DND-41 (cell line): ENCODE measurements at regions not wholly inside any gene's neighbourhood (a gene's known extent, or its start where the extent isn't known, plus 50 kb on each side); places are given as distances from the start of the nearest gene placed in this dataset.

Source experiments
- ATAC-seq: fragments of 200-7000 bp; cut with Tn5 transposase; 3 replicates; pipeline ENCODE4 v1.9.1; 2021; ENCODE audit warnings: low read depth; ENCODE audit not compliant: insufficient read depth
- DNase-seq: peaks from one replicate; pipeline ENCODE4 v3.0.0-alpha.2; 2020
- H2AFZ ChIP-seq: 2 replicates; pipeline ENCODE4 v1.6.0; 2012; ENCODE audit warnings: low read depth, low read length
- H3K27ac ChIP-seq: 2 replicates; pipeline ENCODE4 v1.5.1; 2012; ENCODE audit warnings: low read length, inconsistent platforms
- H3K27me3 ChIP-seq: fragments of 200-600 bp; sonication (generic); 2 replicates; pipeline ENCODE4 v1.6.0; 2012; ENCODE audit warnings: low read length, mild to moderate bottlenecking, inconsistent platforms; ENCODE audit not compliant: insufficient read depth, poor library complexity
- H3K36me3 ChIP-seq: 2 replicates; pipeline ENCODE4 v1.5.1; 2012; ENCODE audit warnings: low read length, inconsistent platforms; ENCODE audit not compliant: insufficient read depth
- H3K4me1 ChIP-seq: 2 replicates; pipeline ENCODE4 v1.5.1; 2012; ENCODE audit warnings: mild to moderate bottlenecking, low read length; ENCODE audit not compliant: insufficient read depth
- H3K4me2 ChIP-seq: 2 replicates; pipeline ENCODE4 v1.6.0; 2012; ENCODE audit warnings: mild to moderate bottlenecking, moderate library complexity, low read length, inconsistent platforms; ENCODE audit not compliant: insufficient read depth
- H3K4me3 ChIP-seq, 2 experiments: fragments of 200-600 bp in 1 of 2; shearing (Covaris generic) in 1 of 2; 2 replicates each; pipeline ENCODE4 v1.5.1; 2012 to 2016; ENCODE audit warnings: inconsistent platforms in 2 of 2, low read length in 2 of 2, mild to moderate bottlenecking in 2 of 2, low read depth in 1 of 2, moderate library complexity in 1 of 2
- H3K79me2 ChIP-seq: 2 replicates; pipeline ENCODE4 v1.6.0; 2012; ENCODE audit warnings: low read length, inconsistent platforms; ENCODE audit not compliant: insufficient read depth
- H3K9ac ChIP-seq: 2 replicates; pipeline ENCODE4 v1.6.0; 2012; ENCODE audit warnings: low read depth, mild to moderate bottlenecking, inconsistent platforms, low read length, moderate library complexity
- H3K9me3 ChIP-seq: 2 replicates; pipeline ENCODE4 v1.5.1; 2012; ENCODE audit warnings: low read length, moderate library complexity, mild to moderate bottlenecking, inconsistent platforms; ENCODE audit not compliant: insufficient read depth, severe bottlenecking
- H4K20me1 ChIP-seq: 2 replicates; pipeline ENCODE4 v1.6.0; 2012; ENCODE audit warnings: low read length; ENCODE audit not compliant: insufficient read depth
- CTCF ChIP-seq: IDR thresholded peaks from 2 replicates; pipeline ENCODE4 v1.5.1; 2012; ENCODE audit warnings: borderline replicate concordance, low read length, moderate library complexity, mild to moderate bottlenecking; ENCODE audit not compliant: poor library complexity, severe bottlenecking; ENCODE audit errors: extremely low read depth
- EZH2 ChIP-seq: IDR thresholded peaks from 3 replicates; pipeline ENCODE4 v1.6.1; 2012; ENCODE audit warnings: borderline replicate concordance, low read depth, mild to moderate bottlenecking, moderate library complexity, low read length, inconsistent platforms; ENCODE audit not compliant: severe bottlenecking

- no peak overlapping the region for H3K4me2 ChIP-seq
- H3K9me3 ChIP-seq: no peaks in the 10 kb centered on the region
- no peak for ATAC-seq
- no peaks in the 10 kb centered on the region for H4K20me1 ChIP-seq
- H3K79me2 ChIP-seq: no peaks in the 10 kb centered on the region
- no peak overlapping the region for H3K4me3 ChIP-seq
- no peak overlapping the region for H3K27ac ChIP-seq
- H3K36me3 ChIP-seq: no peaks in the 10 kb centered on the region
- H2AFZ ChIP-seq: no peak overlapping the region
- no peak for DNase-seq
- no peak for TF ChIP-seq EZH2
- TF ChIP-seq CTCF: no peak
- no peak overlapping the region for H3K9ac ChIP-seq
- no peaks in the 10 kb centered on the region for H3K27me3 ChIP-seq
- H3K4me1 ChIP-seq: no peaks in the 10 kb centered on the region
Measured at GRCh38 chr11:82009133-82009532, 724.5 kb downstream of the FAM181B start.

DNA sequence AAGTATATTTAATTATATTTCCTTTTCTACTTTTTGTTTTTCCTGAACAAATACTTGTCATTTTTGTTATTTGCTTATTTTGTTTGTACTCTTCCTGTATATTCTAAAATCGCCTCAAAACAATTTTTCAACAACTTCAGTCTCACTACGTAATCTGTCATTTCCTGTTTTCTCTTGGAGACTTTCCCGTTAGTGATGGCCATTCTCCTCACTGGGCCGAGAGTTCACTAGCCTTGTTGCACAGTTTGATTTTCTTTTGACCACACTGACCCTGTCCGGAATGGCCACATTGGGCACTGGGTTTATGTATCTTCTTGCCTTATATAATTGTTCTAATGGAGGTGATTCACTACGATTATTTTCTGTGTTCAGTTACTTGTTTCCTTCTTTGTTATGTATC is 726.1 kb downstream of the FAM181B start:
- Histone ChIP-seq H3K4me3 (no peak overlapping the region), H3K4me2 (no peak overlapping the region), H3K79me2 (no peaks in the 10 kb centered on the region), H3K9me3 (no peaks in the 10 kb centered on the region), H3K27me3 (no peaks in the 10 kb centered on the region), H2AFZ (no peak overlapping the region), H3K27ac (no peak overlapping the region), H4K20me1 (no peaks in the 10 kb centered on the region), H3K4me1 (no peaks in the 10 kb centered on the region), H3K9ac (no peak overlapping the region), H3K36me3 (no peaks in the 10 kb centered on the region)
- no peak for ATAC-seq
- TF ChIP-seq EZH2: no peak
- TF ChIP-seq CTCF: no peak
- DNase-seq: no peak

DNA sequence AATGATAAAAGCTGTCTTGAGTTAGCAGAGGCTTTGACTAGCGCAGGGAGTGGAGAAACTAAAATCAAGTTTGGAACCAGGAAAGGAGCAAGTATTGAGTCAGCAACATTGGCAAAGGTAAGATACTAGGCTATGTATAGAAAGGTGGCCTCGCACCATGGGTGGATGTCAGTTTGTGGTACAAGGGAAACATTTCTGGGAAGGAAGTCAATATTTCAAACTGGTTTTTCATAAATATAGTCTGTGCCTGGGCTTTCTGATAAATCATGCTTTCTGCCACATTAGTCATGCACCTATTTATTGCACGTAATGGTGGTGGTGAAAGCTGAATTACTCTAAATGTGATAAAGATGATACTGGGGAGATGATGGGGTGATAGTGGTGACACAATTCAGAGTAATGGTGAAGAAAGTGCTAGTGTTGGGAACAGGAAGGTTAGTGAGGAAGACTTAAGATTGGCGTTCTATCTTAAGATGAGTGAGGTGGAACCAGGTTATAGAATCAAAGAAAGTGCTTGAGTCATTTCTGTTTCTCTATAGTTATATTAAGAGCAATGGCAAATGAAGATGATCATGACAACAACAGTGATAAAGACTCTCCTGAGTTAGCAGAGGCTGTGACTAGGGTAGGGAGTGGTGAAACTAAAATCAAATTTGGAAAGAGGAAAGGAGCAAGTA is 729.0 kb downstream of the FAM181B start:
- TF ChIP-seq CTCF: no peak
- no peak for TF ChIP-seq EZH2
- no peak for ATAC-seq

More for the DNA sequence above, 729.0 kb downstream of the FAM181B start:
- Histone ChIP-seq H3K4me1 (no peaks in the 10 kb centered on the region), H3K9ac (no peak overlapping the region), H3K27me3 (no peaks in the 10 kb centered on the region), H3K9me3 (no peaks in the 10 kb centered on the region), H3K4me3 (no peak overlapping the region), H3K36me3 (no peaks in the 10 kb centered on the region), H3K79me2 (no peaks in the 10 kb centered on the region), H3K27ac (no peak overlapping the region), H4K20me1 (no peaks in the 10 kb centered on the region), H3K4me2 (no peak overlapping the region), H2AFZ (no peak overlapping the region)
- DNase-seq: no peak
